T47D (cell line): ENCODE measurements at regions not wholly inside any gene's neighbourhood (a gene's known extent, or its start where the extent isn't known, plus 50 kb on each side); places are given as distances from the start of the nearest gene placed in this dataset.

Experiments used
- DNase-seq, 2 experiments: peaks; one replicate each; pipeline versions ENCODE4 v3.0.0 to v3.0.0-alpha.2; 2011 to 2012; ENCODE audit warnings: low read depth in 1 of 2, low spot score in 1 of 2
- JUND ChIP-seq: IDR thresholded peaks from 2 replicates; pipeline ENCODE4 v1.6.1; 2012; ENCODE audit warnings: low read depth
- in situ Hi-C: cut with HindIII; loops from 2 replicates; pipeline ENCODE4 v1.10.0; 2016; ENCODE audit warnings: low sequenced_read_pairs, low pct_unique_long_range_greater_than_20kb

GRCh38 chr13:112140366-112140765 lies 73.4 kb downstream of the SOX1 start:
- in situ Hi-C loops: no loop called here
- no peak for TF ChIP-seq JUND
- no peak for DNase-seq

- in situ Hi-C loops: no loop called here
- DNase-seq: no peak
- no peak for TF ChIP-seq JUND
These were observed 74.9 kb downstream of the SOX1 start for GRCh38 chr13:112141643-112142400.

GRCh38 chr13:112142401-112142930 lies 75.5 kb downstream of the SOX1 start:
- TF ChIP-seq JUND: no peak
- DNase-seq: no peak
- in situ Hi-C loops: no loop called here

GRCh38 chr13:112143046-112143752 lies 76.2 kb downstream of the SOX1 start:
- no peak for TF ChIP-seq JUND
- in situ Hi-C loops: no loop called here
- no peak for DNase-seq

- in situ Hi-C loops: no loop called here
- DNase-seq: no peak
- no peak for TF ChIP-seq JUND
These were observed 77.0 kb downstream of the SOX1 start for GRCh38 chr13:112143753-112144615.

- in situ Hi-C loops: no loop called here
- TF ChIP-seq JUND: no peak
- DNase-seq: no peak
These were observed 77.9 kb downstream of the SOX1 start for GRCh38 chr13:112144616-112145550.

GRCh38 chr13:112145551-112146360 lies 78.8 kb downstream of the SOX1 start:
- in situ Hi-C loops: no loop called here
- DNase-seq: no peak

GRCh38 chr13:112150352-112150751 lies 83.4 kb downstream of the SOX1 start:
- no peak for TF ChIP-seq JUND
- in situ Hi-C loops: no loop called here
- DNase-seq: peak in 1 of 2 experiments; percentile 1

More at GRCh38 chr13:112145551-112146360, 78.8 kb downstream of the SOX1 start:
- TF ChIP-seq JUND: no peak

GRCh38 chr13:112152846-112153245 lies 85.9 kb downstream of the SOX1 start:
- no peak for TF ChIP-seq JUND
- in situ Hi-C loops: no loop called here
- DNase-seq: no peak

GRCh38 chr13:112153364-112153763 lies 86.4 kb downstream of the SOX1 start:
- DNase-seq: no peak
- TF ChIP-seq JUND: no peak
- in situ Hi-C loops: no loop called here

GRCh38 chr13:112153846-112154245 lies 86.9 kb downstream of the SOX1 start:
- in situ Hi-C loops: no loop called here
- no peak for DNase-seq
- no peak for TF ChIP-seq JUND
